GM18499 (cell line): ENCODE measurements at regions not wholly inside any gene's neighbourhood (a gene's known extent, or its start where the extent isn't known, plus 50 kb on each side); places are given as distances from the start of the nearest gene placed in this dataset.

Experiments
- ATAC-seq: cut with Tn5 transposase; IDR thresholded peaks from one replicate; pipeline ENCODE4 v1.9.1; 2021; ENCODE audit warnings: moderate number of reproducible peaks; ENCODE audit not compliant: insufficient read depth, unreplicated experiment

DNA sequence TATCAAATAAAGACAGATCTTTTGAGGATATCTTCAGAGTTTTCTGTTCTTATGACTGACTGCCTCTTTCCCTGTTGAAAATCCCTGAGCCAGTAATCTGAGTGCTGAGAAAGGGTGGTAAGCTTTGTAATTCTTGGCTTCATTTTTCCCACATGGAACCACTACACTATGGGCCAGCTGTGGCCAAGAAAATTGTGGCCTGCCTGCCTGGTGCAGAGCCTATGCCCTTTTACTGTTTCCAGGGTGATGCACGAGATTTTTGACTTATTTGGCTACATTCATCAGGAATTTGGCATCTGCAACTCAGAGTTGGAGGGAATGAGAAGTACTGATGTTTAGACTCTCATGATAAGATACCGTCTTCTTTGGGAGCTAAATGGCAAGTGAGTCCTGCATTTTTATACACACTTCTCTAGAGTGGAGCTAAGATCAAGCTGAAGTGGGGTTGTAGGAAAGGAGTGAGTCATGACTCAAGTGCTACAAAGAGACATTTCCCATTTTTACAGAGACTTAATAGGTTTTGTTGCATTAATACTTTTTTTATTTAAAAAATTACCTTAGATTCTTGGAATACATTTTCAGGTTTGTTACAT is 328.2 kb upstream of the CDH7 start:
- ATAC-seq, result no peak

DNA sequence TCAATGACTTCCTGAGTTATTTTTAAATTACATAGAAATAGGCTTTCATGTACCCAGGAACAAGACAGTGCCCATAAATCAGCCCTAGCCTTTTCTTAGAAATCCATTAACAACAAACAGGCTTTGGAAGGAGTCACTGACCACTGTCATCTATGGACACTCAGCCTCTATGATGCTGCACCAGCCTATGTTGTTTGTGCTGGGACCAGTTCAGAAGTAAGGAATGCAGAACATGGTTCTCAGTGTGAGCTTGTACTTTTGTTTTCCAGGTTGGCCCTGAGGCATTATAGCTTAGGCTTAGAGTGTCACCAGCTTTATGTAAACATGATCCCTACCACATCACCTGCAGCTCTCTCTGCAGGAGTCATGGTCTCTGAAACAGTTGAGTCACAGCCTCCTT is 335.7 kb upstream of the CDH7 start:
- ATAC-seq, result no peak

DNA sequence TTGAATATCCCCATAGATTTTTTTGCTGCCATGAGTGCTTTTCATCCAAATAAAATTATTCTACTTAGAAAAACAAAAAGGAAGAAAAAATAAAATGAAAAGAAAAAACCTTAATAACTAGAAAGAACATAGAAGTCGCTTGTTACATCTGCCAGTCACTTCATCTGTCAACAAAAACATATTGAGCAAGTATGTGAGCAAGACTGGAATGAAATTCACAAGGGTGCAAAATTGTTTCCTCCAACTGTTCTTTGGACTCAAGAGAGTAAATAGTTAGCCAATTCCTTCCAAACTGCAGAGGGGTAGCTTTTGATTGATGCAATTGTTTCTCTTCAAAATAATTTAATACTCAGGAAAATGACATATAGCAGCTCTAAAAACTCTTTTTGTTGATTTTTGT is 336.3 kb upstream of the CDH7 start:
- ATAC-seq, result no peak

DNA sequence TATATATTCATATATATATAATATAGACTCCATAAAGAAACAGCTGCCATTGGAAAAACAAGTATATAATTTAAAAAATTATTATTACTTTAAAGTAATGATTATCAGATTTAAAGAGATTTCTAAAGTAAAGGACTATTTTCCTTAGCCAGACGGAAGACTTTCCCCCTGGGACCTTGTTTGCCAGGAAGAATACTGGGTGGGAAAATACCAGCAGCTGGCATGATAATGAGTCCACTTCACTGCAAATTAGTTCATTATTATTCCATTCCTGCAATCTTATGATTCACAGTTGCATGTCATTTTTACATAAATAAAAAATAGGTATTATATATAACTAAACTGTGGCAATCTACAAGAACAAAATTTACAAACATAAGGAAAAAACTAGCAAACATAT is 339.8 kb upstream of the CDH7 start:
- ATAC-seq, result no peak

DNA sequence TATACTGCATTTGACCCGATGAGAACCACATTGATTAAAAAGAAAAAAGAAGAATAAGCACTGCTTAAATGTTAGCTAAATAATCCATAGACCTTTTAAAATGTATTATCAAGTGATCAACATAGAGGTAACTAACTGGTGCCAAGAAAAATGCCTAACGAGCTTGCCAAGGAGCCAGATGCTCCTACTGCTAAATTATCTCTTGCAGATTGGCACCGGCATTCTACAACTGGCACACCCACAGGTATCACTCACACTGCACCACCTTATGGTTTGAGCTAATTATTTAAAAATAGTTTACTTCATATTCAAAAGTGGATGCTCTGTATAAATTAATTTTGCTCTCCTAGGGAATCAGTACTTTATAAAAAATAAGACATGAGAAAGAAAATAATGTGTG is 341.6 kb upstream of the CDH7 start:
- ATAC-seq, result no peak

DNA sequence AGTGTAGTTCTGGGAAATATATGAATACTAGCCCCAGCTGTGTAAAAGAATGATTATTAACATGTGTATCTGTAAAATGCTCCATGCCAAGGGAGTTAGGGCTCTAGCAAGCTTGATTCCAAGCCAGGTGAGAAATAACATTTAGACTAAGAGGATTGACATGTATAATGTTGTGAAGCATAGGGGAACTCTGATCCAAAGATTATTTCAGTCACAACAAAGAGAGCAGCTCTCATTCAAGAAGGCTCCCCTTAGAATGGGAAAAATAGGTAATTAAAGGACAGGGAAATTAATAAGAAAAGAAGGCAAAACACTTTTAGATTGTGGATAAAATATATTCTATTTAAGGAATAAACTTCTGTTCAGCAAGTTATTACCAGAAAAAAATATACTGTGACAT is 347.3 kb upstream of the CDH7 start:
- no peak for ATAC-seq

DNA sequence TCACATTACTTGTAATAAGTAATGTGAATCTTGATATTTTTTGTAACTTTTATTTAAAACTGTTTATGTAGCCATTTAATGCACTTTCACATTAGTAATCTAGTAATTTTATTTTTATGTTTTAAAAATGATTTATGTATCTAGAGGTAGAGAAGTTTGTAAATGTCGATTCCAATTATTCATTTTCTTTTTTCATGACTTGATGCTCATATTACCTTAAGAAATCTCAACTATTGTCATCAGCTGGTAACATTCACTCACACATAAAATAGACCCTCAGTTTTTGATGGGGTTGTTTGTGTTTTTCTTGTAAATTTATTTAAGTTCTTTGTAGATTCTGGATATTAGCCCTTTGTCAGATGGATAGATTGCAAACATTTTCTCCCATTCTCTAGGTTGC is 351.7 kb upstream of the CDH7 start:
- no peak for ATAC-seq

DNA sequence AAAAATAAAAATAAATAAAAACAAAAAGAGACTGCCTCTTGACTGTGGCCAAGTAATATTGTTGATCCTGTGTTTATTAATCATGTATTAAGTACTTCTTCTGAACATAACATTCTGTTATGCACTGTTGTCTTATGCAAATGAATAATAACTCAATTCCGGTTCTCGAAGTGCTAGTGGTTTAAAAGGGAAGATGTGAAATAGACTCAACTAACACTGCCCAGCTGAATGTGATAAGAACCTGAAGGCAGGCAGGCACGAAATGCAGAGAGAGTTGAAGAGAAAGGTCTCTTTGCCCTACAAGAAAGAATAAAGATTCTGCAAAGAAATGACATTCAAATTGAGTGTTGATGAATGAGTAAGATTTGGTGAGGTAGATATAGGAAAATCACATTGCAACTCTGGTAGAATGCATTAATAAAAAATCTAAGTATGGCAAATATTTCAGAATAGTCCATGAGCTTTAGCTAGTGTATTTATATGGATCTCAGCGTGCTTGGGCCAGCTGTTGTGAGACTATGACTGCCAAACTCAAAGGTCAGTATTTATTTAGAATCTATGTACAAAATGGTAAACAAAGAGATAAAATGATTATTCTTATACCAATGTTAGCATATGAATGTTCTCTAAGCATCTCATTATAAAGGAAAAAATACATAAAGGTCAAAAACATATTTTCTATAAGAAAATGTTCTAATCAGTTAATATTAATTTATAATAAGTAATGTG is 352.3 kb upstream of the CDH7 start:
- ATAC-seq, result no peak

DNA sequence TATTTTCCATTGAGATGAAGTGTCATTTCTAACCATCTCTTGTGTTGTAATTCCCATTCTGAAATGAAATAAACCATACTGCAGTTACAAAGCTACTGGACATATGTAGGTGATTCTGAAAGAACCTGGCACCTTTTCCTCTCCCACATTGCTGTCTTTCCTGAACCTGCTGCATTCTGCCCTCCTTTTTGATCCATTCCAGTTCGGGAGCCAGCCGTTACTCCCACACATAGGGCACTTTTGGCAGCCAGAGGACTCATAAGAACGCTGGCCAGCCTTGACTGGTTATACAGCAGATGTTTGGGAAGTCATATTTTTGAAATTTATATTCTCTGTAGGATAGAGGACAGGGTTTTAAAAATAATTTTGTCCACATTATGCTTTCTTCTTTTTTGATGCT is 369.8 kb upstream of the CDH7 start:
- ATAC-seq, result no peak

DNA sequence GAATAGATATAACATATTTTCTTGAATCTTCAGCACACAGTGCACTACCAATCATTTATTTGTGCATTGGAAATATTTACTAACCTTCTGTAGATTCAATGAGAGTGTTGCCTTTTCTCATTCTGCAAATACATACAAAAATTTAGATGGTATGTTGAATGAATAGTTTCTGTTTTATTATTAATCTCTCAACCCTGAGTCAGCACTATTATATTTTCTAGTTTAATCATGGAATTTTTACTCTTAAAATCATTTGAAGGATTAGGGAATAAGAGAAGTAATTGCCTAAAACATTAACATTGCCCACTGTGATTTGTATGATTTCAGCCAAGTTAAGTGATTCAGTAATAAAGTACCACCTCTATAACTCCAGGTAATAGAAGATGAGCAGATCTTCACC is 370.2 kb upstream of the CDH7 start:
- no peak for ATAC-seq

DNA sequence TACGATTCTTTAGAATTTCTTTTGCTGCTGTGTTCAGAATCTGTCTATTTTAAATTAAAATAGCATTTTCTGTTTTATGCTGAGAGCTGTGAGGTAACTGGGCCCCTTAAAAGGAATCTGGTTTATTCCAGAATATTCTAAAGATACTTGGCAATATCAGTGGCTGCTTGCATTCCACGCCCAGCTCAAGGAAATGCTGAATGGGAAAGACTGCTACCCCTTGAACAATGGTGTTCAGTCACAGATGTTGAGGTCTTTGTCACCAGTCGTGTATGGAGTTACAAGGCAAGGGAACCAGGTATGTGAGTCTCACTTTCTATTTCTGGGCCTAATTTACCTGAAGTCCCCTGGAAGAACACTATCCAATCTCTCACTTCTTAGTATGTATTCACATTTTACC is 377.9 kb upstream of the CDH7 start:
- ATAC-seq, result no peak

DNA sequence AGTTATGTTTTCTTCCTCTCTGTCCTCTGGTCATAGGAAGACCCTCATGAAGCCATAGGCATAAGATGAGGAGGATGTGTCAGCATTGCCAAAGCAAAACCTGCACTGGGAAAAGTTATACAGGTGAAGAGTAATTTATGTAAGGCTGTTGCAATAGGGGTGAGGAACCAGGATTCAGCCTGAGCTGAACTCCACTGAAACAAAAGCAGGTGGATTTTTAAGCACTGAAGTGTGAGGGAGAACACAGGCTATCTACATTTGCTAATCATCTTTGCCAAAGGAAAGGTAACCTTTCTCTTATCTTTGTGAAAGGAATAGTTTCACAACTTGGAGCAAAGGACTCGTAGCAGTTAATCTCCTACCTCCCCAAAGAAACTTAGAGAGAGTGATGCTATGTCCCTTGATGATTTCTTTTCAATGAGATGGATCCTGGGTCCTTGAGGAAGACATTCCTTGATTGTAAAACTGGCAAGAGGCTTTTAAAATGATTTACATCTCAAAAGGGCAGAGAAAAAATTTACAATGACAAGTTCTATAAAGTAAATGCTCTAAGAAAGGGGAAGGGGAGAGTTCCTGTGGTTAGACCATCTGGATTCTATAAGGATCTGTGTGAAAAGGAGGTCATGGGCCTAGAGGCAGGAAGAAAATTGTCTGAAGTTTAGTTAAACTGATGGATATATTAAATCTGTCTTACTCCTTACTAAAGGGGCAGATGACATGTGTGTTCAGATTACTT is 385.4 kb upstream of the CDH7 start:
- no peak for ATAC-seq

DNA sequence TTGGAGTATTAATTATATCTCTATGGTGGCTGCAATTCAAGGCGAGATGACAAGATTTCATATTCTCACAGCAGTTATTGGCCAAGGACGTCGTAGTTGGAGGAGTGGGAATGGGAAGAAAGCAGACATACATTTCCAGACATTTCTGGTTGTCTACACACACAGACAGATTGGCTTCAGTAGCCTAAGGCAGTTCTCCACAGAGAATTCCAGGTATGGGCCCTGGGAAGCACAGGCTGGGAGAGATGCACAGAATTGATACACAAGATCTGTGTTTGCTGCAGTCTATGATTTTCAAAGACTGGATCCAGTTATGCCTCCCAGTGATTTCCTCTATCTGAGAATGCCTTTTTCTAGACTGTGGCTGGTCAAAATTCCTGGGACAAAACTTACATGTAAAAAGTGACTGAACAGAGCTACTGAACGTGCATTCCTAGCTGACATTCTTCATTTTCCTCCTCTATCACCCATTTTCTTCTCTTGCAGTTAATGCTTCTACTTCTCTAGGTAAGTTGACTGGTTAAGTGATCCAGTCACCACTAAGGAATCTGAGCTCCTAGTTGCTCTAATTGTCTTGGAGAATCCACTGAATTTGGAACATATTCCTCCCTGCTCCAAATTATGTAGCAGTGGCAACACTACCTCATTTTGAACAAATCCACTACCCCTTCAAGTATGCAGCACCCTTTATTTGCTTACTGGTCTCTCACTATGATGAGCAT is 386.7 kb upstream of the CDH7 start:
- ATAC-seq, result no peak

DNA sequence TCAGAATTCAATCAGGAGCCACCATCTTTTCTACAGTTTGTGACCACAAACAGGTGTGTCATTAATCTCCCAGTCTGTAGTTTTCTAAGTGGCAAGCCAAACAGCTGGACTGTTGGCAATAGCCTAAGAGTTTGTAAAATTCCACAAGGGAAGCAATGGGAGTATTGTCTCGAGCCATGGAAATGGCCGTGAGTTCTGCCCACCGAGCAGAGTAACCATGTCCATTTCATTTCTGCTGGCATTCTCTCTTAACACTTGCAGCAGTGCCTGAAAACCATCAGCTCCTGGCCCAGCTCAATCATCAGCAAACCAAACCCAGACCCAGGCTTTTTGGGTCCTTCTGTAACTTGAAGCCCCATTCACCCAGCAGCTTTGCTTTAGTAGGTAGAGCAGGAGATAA is 387.8 kb upstream of the CDH7 start:
- ATAC-seq, result no peak

DNA sequence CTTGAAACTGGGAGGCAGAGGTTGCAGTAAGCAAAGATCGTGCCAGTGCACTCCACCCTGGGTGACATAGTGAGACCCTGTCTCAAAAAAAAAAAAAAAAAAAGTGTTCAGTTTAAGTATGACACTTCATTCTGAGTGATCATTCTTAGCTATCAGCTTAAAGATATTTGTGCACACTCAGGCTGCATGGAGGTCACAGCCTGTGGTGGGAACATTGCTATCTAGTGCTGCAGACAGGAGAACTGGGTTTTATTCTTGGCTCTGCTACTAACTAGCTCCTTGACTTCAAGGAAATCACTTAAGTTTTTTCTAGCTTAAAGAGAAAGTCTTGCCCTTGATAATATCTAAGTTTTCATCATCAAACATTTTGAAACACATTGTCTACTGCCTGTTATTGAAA is 391.3 kb upstream of the CDH7 start:
- no peak for ATAC-seq

DNA sequence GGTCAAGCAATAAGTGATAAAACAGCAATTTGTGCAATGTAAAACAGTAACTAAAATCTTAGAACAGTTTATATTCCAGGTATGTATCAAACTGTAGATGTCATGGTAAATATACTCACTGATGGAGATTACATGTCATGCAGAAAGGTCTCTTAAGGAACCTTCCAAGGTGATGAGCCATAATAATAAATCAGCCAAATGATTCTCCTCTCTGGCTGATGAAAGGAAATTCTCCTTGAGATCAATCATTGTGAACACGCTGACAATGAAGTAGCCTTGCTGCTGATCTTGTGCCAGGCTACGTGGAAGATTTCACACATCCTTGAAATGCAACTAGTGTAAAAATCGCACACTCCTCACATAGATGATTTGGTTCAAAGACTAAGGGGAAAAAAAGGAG is 392.5 kb upstream of the CDH7 start:
- ATAC-seq, result no peak

DNA sequence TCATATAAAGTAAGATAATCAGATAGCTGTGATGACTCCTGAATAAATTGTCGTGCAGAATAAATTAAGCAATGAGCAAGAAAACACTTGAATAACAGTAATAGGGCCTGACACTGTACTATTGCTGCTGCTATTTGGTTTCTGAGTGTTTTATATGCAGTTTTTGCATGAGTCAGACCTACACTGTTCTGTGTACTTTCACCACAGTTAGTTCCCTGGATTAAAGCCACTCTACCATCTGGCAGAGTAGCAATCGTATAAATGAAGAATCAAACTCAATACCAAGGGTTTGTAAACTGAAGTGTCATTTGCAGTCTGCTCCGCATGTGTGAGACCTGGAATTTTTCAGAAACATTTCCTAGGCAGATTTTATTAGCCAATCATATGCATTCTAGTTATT is 398.6 kb upstream of the CDH7 start:
- no peak for ATAC-seq

DNA sequence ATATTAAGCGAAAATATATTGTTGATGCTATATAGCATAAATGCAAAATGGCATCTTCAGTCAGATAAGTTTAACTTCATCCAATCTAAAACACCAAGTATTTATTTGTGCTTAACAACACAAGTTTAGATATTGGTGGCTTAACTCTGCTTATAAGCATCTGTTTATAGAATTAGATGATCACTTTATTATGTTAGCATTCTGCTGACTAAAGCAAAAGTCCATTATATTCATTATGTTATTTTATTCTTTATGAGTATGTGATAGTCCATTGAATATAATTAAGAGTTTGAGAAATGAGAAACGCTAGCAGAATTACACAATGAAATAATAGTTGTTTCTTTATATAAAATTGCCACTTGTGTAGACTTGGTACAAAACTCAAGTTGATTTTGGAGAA is 401.2 kb upstream of the CDH7 start:
- ATAC-seq, result no peak

DNA sequence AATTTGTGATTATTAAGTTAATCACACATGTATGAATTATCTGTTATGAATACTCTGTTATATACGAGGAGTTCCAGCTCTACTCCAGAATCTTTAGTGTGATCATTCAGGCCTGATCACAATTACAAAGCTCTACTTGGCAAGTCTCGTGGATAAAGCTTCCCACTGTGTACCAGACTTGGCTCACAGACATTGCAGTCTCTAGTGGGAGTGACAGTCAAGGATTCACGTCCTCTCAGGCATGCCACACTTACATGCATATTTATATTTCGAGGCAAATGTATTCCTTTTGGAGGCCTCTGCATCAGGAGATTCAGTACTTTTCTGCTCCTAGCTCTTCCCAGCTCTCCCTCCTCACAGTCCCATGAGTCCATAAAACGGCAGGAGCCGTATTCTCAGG is 403.4 kb upstream of the CDH7 start:
- ATAC-seq, result no peak

DNA sequence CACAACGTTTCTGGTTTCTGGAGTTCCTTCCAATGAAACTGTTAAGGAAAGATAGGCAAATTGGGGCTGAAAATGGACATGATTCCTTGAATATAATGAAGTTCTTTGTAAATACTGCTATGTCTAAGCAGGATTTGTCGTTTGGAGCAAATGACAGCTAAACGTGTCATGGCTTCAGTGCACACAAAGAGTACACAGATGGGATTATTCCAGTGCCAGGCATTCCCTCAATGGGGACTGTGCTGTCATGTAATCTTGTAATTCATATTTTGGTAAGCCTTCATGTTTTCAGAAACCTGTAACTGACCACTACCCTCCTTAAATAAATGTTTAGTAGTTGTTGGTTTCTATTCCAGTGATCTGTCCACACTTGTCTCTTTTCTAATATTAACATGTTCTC is 404.7 kb upstream of the CDH7 start:
- ATAC-seq, result no peak

DNA sequence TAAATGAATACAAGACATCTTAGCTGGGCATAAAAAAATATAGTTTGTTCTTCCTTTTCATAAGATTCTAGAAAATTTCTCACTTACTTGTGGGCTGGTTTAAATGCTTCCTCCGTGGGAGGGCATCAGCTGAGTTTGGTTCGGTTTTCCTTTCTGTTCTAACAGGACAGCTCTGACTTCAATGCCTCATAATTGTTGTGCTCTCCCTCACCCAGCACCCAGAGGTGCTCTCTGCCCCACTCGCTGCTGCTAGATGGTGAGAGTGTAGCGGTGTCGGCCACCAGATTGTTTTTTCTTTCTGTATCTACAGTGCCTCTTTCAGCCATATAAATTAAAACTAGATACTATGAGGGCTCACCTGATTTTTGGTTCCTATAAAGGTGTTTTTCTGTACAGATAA is 407.2 kb upstream of the CDH7 start:
- no peak for ATAC-seq
